ENCODE measurements at regions not wholly inside any gene's neighbourhood (a gene's known extent, or its start where the extent isn't known, plus 50 kb on each side); places are given as distances from the start of the nearest gene placed in this dataset.

GRCh38 chr22:19574247-19574646, 50.0 kb upstream of the CLDN5 start:
- ChIA-PET CTCF (no interaction called here), POLR2A (no interaction called here)

DNA sequence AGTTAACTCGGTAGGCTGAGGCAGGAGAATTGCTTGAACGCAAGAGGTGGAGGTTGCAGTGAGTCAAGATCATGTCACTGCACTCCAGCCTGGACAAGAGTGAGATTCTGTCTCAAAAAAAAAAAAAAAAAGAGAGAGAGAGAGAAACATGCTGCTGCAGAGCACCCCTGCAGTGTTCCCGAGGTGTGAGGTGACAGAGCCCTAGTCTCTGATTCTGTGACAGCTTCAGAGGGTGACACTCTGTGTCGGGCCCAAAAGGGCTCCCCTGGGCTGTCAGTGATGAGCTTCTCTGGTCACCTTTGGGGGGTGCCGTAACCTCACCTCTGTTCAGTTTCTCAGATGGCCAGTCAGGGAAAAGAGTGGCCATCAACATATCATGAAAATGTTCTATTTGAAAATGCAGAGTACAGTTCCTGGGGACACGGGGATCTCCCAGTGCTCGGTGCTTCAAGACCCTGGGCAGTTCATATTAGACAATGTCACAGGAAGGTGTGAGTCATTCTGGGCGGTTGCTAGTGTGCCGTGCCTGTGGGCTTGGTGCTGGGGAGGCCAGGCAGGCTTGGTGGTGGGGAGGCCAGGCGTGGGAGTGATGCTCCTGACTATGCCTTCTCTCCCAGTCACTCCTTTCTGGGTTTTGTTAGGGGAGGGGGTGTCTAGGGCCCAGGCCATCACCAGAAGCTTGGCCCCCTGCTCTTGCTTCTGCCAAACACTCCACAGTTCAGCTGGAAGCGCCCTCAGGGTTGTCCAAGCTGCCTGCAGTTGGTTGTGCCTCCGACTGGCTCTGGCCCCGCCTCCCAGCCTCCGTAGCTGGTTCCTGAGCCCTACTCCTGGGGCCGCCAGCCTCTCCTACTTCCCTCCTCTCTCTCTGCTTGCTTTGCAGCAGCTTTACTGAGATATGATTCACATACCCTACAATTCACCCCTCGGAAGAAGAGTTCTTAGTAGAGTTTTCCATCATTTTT, 52.5 kb upstream of the CLDN5 start:
- POLR2A ChIA-PET: no interaction called here
- CTCF ChIA-PET: interaction anchor here (1.3 kb wide), 1 partner anchor 53 kb away, joined by 5 read pairs; no protein-coding TSS in a partner anchor

DNA sequence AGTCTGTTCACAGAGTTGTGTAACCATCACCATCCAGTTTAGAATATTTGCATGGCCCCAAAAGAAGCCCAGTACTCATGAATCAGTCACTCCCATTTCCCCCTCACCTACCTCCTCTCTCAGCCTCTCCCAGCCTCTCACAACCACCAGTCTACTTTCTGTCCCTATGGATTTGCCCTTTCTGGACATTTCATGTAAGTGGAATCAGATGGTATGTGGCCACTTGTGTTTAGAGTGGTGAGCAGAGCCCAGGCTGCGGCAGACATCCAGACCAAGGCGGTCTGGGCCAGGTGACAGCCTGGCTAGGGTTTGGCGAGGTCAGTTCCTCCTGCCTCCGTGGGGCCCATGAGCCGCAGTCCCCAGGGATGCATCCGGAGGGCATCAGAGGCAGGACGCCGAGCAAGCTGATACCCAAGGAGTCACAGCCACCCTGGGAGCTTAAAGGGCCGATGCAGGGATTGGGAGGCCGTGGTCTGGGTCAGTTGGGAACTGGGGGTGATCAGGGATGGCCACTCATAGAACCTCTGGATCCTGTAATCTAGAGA, 53.3 kb upstream of the CLDN5 start:
- CTCF ChIA-PET: no interaction called here
- POLR2A ChIA-PET: interaction anchor here (0.5 kb wide), 1 partner anchor 39 kb away, joined by 6 read pairs; no protein-coding TSS in a partner anchor

DNA sequence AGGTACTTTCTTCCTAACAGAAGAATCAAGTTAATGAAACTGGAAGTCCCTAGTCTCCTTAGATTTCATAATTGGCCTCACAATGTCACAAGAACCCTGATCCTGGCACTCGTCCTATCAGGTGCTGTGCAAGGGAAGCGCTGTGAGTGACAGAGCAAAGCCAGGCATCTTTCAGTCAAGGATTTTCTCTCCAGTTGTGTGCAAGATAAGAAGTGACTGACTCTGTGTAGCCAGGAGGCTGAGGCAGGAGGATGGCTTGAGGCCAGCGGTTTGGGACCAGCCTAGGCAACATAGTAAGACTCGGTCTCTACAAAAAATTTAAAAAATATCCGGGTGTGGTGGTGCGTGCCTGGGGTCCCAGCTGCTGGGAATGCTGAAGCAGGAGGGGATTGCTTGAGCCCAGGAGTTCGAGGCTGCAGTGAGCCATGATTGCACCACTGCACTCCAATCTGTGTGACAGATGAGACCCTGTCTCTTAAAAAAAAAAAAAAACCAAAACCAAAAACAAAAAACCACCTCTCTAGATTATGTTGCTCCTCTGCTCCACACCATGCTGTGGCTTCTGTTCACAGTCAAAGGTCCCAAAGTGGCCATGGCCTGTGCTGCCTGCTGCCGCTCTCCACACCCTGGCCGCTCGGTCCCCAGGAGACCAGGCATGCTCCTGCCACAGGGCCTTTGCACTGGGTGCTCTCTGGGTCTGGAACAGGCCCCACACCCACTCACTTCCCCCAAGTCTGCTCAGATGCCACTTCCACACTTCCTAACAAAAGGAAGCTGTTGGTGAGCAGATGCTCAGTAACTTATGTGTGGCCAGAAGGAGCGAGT, 54.2 kb upstream of the CLDN5 start:
- POLR2A ChIA-PET: no interaction called here
- CTCF ChIA-PET: no interaction called here

DNA sequence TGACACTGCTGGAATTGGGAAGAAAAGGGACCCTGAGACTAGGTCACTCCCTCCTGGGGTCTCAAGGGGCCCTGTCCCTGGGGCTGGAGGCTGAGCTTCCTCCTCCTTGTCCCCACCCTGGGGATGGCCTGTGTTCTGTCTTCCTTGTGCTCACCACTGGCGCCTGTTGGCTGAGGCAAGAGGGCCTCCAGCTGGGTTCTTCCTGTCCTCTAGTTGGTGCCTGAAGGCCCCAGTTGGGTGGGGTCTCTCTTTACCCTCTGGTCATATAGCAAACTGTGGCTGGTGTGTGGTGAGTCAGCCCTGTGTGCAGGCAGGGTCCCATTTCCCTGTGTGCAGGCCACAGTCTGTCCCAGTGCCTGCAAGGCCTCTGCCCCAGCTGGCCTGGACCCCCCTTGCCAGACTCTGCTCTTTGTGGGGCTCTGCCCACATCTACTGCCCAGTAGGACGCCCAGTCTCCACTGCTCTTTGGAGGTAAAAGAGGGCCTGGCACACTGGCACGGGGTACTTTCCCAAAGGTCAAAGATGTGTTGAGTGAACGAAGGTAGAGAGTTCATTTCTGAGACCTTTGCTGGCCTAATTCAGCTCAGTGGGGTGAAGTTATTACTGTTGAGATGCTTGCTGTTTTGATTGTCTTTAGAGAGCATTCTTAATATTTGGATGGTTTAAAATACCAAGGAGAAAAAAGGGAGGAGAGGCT, 55.1 kb upstream of the CLDN5 start:
- ChIA-PET CTCF (interaction anchor here (0.6 kb wide), 2 partner anchors 20 to 37 kb away, joined by 3 to 5 read pairs; no protein-coding TSS in a partner anchor), POLR2A (no interaction called here)

DNA sequence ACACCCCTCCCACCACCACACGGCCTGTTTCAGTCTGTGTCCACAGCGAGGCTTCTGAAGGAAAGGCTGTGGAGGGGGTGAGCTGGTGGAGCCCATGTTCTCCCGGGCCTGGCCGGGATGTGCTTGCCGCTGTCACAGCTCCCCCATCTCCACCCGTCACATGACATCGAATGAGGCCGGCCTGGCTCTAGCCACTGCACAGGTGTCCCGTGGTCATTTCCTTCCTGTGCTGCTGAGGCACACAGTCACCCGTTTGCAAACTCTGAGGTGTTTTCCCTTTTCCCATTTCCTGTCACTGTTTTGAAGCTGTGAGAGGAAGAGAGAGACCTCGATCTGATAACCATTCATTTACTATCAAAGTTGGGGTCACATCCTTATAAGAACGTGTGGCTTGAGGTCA, 55.7 kb upstream of the CLDN5 start:
- ChIA-PET CTCF (interaction anchor here (0.6 kb wide), 1 partner anchor 36 kb away, joined by 5 read pairs; no protein-coding TSS in a partner anchor), POLR2A (no interaction called here)

GRCh38 chr22:19580291-19580890, 56.2 kb upstream of the CLDN5 start:
- ChIA-PET CTCF (no interaction called here), POLR2A (no interaction called here)

- ChIA-PET POLR2A (no interaction called here), CTCF (no interaction called here)
These were observed 58.0 kb upstream of the CLDN5 start for GRCh38 chr22:19582033-19582693.

DNA sequence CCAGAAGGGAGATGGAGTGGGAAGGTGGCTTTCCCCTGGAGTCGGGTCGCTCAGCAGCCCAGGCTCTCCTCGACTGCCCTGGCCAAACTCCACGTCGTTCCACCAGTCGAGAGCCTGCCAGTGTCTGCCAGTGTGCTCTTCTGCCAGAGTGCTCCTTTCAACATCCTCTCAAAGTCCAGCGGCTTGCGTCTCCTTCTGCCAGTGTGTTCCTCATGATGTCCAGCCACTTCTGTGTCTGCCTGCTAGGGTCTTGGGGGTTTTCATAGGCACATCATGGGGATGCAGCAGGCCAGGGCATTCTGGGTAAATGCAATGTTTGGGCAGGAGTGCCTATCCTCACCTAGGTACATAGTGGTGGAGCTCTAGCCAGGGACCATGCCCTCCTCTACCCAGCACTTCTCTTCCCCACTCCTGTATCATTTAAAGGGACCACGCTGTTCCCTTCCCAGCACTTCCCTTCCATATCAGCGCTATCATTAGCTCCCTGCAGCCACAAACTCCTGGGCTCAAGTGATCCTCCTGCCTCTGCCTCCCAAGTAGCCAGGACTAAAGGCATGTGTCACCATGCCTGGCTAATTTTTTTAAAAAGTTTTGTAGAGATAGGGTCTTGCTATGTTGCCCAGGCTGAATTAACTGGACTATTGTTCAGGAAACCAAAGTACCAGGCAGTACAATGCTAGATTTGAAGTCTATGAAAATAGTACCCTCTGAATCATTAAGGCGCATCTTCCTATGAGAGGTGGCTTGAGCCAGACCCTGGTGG, 62.9 kb upstream of the CLDN5 start:
- ChIA-PET POLR2A (no interaction called here), CTCF (no interaction called here)

DNA sequence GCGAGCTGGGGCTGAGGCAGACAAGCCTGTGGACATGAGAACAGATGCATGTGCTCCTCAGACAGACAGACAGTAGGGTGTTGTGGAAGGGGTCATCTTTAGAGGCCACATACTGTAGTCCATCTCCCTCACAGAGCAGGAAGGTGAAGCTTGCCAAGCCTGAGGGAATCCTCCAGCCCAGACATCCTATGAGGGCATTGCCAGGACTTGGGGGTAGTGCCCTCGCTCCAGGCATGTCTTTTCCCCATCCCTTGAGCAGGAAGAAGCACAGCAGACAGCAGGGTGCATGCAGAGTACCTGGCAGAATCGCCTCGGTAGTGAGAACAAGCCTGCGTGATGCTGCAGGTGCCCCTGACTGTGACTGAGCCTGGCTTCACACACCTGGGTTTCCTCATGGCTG, 66.5 kb upstream of the CLDN5 start:
- POLR2A ChIA-PET: no interaction called here
- CTCF ChIA-PET: no interaction called here

DNA sequence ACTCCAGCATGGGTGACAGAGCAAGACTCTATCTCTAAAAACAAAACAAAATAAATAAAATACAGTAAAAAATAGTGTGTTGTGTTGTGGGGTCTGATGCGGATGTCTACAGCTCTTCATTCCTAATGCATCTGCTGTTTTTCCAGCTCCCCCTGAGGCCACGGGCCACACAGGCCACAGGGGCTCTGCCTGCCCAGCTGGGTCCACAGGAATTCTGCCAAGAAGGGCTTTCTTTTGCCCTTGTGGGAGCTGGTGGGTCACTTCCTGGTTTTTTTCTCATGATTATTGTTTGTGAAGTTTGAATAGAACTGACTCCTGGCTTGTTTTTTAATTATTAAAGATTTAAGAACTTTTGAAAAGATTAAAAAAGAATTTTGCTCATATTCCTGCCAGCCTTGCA, 67.4 kb upstream of the CLDN5 start:
- POLR2A ChIA-PET: no interaction called here
- CTCF ChIA-PET: no interaction called here

- ChIA-PET POLR2A (no interaction called here), CTCF (no interaction called here)
These were observed 68.3 kb upstream of the CLDN5 start for GRCh38 chr22:19592464-19592863.

DNA sequence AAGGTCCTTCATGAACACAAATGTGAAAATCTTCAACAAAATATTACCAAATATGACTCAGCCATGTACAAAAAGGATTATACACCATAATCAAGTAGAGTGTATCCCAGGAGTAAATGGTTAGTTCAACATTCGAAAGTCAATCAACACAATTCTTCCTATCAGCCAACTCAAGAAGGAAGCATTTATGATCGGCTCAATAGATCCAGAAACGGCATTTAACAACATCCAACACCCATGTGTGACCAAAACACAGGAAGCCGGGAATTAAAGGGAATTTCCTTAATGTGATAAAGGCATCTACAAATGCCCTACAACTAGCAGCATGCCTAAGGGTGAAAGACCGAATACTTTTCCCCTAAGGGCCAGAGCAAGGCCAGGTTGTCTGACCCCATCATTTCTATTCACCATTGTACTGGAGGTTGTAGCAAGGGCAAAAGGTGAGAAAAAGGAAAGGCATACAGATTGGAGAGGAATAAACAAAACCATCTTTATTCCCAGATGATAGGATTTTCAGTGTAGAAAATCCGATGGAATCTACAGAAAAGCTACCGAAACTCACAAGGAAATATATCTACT, 69.9 kb upstream of the CLDN5 start:
- ChIA-PET CTCF (no interaction called here), POLR2A (no interaction called here)

DNA sequence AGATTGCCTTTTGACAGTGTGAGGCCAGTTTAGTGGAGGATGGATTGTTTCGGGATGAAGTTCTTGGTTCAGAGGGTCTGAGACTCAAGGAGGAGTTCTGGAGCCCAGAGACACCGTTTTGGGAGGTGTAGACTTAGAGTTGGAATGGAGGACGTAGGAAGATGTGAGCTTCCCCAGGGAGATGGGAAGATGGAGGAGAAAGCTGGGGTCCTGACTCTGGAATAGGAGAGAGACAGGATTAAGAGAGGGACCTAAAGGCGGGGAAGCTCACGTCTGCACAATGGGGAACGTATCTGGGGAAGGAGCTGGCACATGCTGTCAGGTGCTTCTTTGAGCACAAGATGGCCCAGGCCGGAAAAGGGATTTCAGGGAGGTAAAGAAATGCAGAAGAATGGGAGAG, 71.3 kb upstream of the CLDN5 start:
- POLR2A ChIA-PET: no interaction called here
- CTCF ChIA-PET: interaction anchor here (0.7 kb wide), 1 partner anchor 316 kb away, joined by 3 read pairs; no protein-coding TSS in a partner anchor

GRCh38 chr22:19596680-19597398, 72.6 kb upstream of the CLDN5 start:
- POLR2A ChIA-PET: no interaction called here
- CTCF ChIA-PET: no interaction called here

DNA sequence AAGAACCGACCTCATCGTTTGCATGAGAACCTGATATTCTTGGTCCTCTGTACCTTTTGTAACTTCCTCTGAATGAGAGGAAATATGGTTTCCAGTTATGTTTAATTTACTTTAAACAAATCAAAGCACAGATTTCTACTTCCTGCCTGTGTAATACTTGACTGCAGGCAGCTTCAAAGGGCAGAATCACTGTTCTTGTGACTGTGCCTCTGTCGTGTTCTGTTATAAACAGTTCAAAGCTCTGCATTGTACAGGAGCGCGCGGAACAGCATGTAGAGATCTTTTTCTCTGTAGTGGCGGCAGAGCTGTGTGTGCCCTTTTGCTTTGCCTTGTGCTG, 73.2 kb upstream of the CLDN5 start:
- ChIA-PET CTCF (no interaction called here), POLR2A (no interaction called here)

DNA sequence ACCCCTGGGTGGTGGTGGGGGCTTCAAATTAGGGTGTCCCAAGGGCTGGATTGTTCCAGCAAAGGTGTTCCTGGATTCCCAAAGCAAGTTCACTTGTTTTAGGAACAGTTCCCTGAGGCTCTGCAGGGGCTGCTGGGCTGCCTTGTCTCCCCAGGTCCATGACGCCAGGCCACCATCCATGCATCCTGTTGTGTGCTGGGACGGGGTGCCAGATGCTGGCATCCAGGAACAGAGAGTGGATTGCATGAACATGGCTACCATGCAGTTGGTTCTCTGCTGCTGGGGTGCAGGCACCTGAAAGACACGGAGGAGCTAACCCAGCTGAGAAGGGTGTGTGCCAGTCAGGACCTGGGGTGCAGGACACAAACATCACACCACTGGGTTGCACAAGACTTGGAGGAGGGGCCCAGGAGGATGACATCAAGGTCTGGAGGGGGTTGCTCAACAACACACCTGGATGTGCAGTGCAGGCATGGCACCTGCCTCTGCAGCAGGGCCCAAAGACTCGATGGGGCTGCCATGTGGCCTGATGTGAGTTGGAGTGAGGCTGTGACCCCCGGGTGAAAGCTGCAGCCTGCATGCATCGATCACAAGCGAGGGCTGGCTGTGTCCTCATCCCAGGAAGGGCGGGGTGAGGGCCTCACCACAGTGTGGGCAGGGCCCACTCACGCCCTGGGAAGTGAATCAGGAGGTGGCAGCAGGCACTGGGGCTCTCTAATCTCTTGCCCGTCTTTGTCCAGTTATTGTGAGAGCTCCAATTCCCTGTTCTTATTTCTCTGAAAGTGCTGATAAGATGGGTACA, 74.0 kb upstream of the CLDN5 start:
- POLR2A ChIA-PET: interaction anchor here (0.5 kb wide), 1 partner anchor 480 kb away, joined by 7 read pairs; no protein-coding TSS in a partner anchor
- CTCF ChIA-PET: no interaction called here
